ENCODE measurements at regions not wholly inside any gene's neighbourhood (a gene's known extent, or its start where the extent isn't known, plus 50 kb on each side); places are given as distances from the start of the nearest gene placed in this dataset.
A peak's percentile ranks its signal among the peaks of the same experiment; 100 is the strongest.

- no peak for DNase-seq (ENCODE audit: low spot score)
Measured at GRCh38 chrX:39856472-39857121, 241.2 kb downstream of the BCOR start.

- no peak for DNase-seq (ENCODE audit: low spot score)
Measured at GRCh38 chrX:39857780-39858179, 240.0 kb downstream of the BCOR start.

DNA sequence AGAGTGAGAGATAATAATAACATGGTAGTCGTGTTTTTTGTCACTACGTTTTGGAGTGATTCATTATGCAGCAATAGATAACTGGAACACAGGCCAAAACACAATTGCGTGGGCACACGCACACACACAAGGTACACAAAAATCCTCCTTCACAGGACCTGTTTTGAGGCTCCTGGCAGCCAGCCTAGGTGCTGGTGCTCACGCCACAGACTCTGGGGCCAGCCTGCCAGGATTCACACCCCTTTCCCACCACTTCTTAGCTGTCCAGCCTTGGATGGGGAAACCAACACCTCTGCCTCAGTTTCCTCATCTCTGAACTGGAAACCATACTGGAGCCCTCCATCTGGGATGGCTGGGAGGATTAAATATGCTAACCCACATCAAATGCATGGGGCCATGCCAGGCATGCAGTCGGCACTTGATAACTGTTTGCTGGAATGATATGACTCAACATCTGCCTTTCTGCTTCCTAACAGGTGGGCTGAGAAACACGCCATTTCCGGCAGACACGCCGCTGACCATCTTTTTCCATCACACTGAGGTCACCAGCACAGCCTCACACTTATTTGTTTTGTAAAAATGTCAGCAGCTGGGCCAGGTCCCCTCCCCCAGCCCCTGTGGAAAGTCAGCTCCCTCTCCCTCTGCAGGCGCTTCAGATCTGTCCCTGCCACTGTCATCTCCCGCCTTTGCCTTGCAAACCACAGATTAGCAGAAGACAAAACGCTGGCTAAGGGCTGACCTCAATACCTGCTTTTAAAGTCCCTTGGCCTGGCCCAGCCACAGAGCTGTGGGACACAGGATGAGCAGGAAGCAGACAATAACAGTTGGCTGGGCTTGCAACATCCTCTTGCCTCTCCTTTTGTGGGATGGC is 237.5 kb downstream of the BCOR start:
- peak; percentile 20 for DNase-seq (ENCODE audit: low spot score)

- no peak for DNase-seq (ENCODE audit: low spot score)
Measured at GRCh38 chrX:39862963-39863362, 234.8 kb downstream of the BCOR start.

- no peak for DNase-seq (ENCODE audit: low spot score)
Measured at GRCh38 chrX:39866229-39866628, 231.5 kb downstream of the BCOR start.

- DNase-seq (ENCODE audit: low spot score), result no peak
Measured at GRCh38 chrX:39869846-39870601, 227.7 kb downstream of the BCOR start.

GRCh38 chrX:39871648-39872047 is 226.1 kb downstream of the BCOR start:
- DNase-seq (ENCODE audit: low spot score), result no peak

DNA sequence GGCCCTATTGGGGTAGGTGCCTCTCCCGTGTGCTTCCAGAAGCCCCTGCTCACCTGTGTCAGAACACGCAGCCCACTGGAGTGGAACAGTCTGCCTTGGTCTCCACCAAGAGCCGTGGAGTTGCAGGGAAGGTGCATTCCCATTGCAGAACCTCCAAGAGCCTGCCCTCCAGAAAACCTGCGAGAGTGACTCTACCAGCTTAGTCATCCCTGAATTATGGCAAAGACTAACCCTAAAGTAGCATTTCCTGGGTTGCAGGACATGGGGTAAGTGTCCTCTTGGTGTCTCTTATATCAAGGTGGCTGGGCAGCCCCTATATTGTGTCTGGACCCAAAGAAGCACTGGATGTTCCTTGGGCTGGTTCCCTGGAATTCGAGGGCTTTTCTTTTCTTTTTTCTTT is 224.6 kb downstream of the BCOR start:
- DNase-seq (ENCODE audit: low spot score), result no peak

- DNase-seq (ENCODE audit: low spot score), result no peak
Measured at GRCh38 chrX:39874202-39874816, 223.4 kb downstream of the BCOR start.

DNA sequence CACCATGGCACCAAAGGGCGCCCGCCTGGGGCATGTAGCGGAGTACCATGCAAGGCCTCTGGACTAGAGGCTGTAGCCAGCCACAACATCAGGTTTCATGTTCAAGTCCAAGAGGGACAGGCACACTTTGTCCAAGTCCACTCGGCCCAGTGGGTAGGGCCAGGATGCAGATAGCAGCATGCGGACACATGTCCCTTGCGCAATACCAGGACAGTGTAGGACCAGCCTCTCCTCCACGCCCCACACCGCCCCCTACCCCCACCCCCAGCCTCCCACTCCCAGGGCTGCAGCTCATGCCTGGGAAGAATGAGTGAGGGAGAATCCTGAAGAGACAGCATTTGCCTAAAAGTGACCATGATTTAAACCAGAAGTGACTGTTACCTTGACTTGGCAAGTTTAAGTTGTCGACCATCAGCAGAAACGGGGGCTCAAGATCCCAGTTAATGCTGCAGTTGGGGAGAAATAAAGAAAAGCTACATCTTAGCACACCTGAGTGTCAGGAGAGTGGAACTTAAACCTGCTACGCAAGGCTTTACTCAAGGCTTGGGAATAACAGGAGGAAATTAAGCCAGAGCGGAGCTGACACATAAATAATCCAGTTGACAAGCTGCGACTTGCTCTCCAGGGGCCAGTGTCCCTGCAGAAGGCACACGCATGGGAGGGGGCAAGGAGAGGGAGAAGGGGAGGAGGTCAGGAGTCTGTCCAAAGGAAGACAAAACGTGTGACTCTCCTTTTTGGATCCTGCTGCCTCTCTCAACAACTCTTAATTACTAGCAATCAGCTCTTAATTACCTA is 221.7 kb downstream of the BCOR start:
- DNase-seq (ENCODE audit: low spot score), result no peak

DNA sequence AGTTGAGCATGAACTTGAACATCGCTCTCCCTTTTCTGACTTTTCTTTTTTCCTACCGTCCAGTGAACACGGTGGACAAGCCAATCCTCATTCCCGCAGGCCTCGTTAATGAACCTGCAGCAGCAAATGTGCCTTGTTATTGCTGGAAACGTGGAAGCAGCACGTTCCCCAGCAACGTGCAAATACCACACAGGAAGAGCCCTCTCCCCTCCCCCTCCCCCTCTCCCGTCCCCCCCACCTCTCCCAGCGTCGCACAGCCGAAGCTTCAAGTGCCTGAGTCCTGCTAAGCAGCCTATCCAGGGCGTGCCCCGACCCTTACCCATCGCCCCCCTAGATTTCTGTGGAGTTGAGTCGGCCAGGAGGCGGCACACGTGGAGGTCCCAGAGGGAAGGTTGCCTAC is 219.9 kb downstream of the BCOR start:
- no peak for DNase-seq (ENCODE audit: low spot score)

- no peak for DNase-seq (ENCODE audit: low spot score)
Measured at GRCh38 chrX:39883666-39884065, 214.1 kb downstream of the BCOR start.

- no peak for DNase-seq (ENCODE audit: low spot score)
Measured at GRCh38 chrX:39886282-39886681, 211.5 kb downstream of the BCOR start.

DNA sequence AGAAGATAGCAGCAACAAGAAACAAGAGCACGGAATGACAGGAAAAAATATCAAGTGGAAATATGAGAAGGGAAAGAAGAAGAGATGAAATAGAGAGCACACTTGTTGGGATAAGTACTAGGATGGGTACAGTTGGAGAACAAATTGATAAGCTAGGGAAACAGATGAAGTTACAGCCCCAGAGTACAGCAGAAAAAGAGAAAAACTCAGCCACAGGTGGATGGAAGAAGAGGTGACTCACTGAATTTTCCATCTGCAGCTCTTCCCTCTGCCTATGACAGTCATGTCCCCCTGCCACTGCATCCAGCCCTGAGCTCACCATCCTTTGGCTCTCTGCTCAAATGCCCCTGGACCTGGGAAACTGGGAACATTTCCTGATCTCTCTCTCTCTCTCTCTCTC is 209.0 kb downstream of the BCOR start:
- no peak for DNase-seq (ENCODE audit: low spot score)

DNA sequence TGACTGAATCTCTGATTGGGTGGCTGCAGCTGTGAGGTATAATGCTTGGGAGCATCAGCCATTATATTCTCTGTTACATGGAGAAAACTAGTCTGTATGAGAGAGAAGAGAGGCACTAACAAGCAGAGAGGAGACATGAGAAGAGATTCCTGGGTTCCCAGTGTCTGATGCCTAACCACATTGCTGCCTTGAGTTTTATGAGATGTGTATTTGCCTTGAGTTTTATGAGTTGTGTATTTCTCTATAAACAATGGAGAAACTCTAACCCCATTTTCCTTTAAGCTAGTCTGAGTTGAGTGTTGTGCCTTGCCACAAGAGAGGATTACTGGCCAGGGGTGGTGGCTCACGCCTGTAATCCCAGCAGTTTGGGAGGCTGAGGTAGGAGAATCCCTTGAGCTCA is 208.1 kb downstream of the BCOR start:
- no peak for DNase-seq (ENCODE audit: low spot score)

DNA sequence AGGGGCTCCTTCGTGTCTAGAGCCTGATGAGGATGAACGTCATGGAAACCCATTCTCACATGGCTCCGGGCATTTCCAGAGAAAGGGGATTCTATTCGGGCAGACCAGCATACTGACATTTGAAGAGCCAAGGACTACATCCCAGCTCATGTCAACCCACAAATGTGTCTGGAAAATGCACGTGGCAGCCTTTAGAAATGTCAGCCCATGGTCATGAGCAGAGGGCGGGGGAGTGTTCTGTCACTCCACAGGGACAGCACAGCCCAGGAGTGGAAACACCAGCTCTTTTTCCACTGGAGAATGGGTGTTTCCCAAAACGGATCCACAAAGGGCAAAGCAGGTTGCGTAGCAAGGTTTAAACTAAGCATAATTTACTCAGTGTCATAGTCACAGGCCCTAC is 207.0 kb downstream of the BCOR start:
- DNase-seq (ENCODE audit: low spot score), result no peak

- DNase-seq (ENCODE audit: low spot score), result no peak
Measured at GRCh38 chrX:39891781-39892180, 206.0 kb downstream of the BCOR start.

GRCh38 chrX:39893417-39894338 is 204.1 kb downstream of the BCOR start:
- no peak for DNase-seq (ENCODE audit: low spot score)

DNA sequence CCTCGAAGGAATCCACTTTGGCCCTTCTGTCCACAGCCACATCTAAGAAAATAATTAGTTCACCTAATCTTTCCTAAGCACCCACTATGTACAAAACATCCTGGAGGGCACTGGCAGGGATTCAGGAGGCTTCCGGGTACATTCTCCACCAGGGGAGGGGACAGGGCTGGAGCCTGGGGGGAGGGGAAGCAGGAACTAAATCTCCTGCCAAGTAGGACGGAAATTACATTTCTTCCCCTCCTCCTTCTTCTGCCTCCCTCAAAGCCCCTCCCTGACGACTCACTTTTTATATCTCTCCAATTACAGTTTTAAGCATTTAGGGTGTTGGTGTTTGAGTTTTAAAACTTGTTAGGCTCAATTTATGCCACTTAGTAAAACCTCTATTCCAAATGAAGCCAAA is 203.1 kb downstream of the BCOR start:
- no peak for DNase-seq (ENCODE audit: low spot score)
